ENCODE measurements at regions not wholly inside any gene's neighbourhood (a gene's known extent, or its start where the extent isn't known, plus 50 kb on each side); places are given as distances from the start of the nearest gene placed in this dataset.

GRCh38 chr4:17323554-17324385, 188.1 kb downstream of the QDPR start:
- Histone ChIP-seq H3K27me3 (no peaks in the 10 kb centered on the region), H3K9me3 (replicated peaks in 1 of 3) (no peaks in the 10 kb centered on the region), H3K4me1 (replicated peaks in 1 of 2) (peaks cover 6 to 8% of the 10 kb centered on the region in 2 donors), H3K27ac (no peak overlapping the region), H3K36me3 (replicated peaks in 1 of 2) (no peaks in the 10 kb centered on the region), H3K4me3 (no peak overlapping the region)
- WGBS, 4 donors: 46 to 59% (median 47%) methylated on average over 10 of the region's 10 CpGs
- intact Hi-C loops (cut with DNase I): loop anchor here in 1 of 2 donors (10.0 kb wide), 2 partner anchors 409 to 529 kb away; no protein-coding TSS in a partner anchor
- no peak for TF ChIP-seq POLR2A (IDR thresholded peaks at IDR 0.05)
- no peak for TF ChIP-seq CTCF (IDR thresholded peaks at IDR 0.05)
- DNase-seq: no peak

- Histone ChIP-seq H3K27me3 (no peaks in the 10 kb centered on the region), H3K4me3 (no peak overlapping the region), H3K27ac (no peak overlapping the region), H3K9me3 (replicated peaks in 1 of 3) (no peaks in the 10 kb centered on the region), H3K4me1 (replicated peaks in 1 of 2) (peaks cover 6 to 8% of the 10 kb centered on the region in 2 donors), H3K36me3 (replicated peaks in 1 of 2) (no peaks in the 10 kb centered on the region)
- DNase-seq: no peak
- intact Hi-C loops (cut with DNase I): loop anchor here in 1 of 2 donors (10.0 kb wide), 2 partner anchors 408 to 528 kb away; no protein-coding TSS in a partner anchor
- TF ChIP-seq POLR2A (IDR thresholded peaks at IDR 0.05) (no peak), CTCF (IDR thresholded peaks at IDR 0.05) (no peak)
These were observed 189.4 kb downstream of the QDPR start for GRCh38 chr4:17322514-17322913.

- Histone ChIP-seq H3K4me1 (replicated peaks in 1 of 2) (peaks cover 6 to 8% of the 10 kb centered on the region in 2 donors), H3K4me3 (no peak overlapping the region), H3K36me3 (replicated peaks in 1 of 2) (no peaks in the 10 kb centered on the region), H3K27ac (no peak overlapping the region), H3K27me3 (no peaks in the 10 kb centered on the region), H3K9me3 (replicated peaks in 1 of 3) (no peaks in the 10 kb centered on the region)
- WGBS, 4 donors: 80 to 91% (median 83%) methylated on average over 6 of the region's 6 CpGs
- intact Hi-C loops (cut with DNase I): loop anchor here in 1 of 2 donors (10.0 kb wide), 2 partner anchors 405 to 525 kb away; no protein-coding TSS in a partner anchor
- TF ChIP-seq POLR2A (IDR thresholded peaks at IDR 0.05) (no peak), CTCF (IDR thresholded peaks at IDR 0.05) (no peak)
- no peak for DNase-seq
These were observed 191.8 kb downstream of the QDPR start for GRCh38 chr4:17320046-17320445.

- no peak overlapping the region for H3K4me3 ChIP-seq
- no peaks in the 10 kb centered on the region for H3K9me3 ChIP-seq (replicated peaks in 1 of 3)
- TF ChIP-seq POLR2A (IDR thresholded peaks at IDR 0.05) (no peak), CTCF (IDR thresholded peaks at IDR 0.05) (no peak)
- H3K27me3 ChIP-seq: no peaks in the 10 kb centered on the region
- DNase-seq: no peak
- H3K36me3 ChIP-seq (replicated peaks in 1 of 2): no peaks in the 10 kb centered on the region
- intact Hi-C loops (cut with DNase I): no loop called here
- H3K27ac ChIP-seq: no peak overlapping the region
- H3K4me1 ChIP-seq (replicated peaks in 1 of 2): no peaks in the 10 kb centered on the region
- 61 to 74% (median 69%) methylated on average over 5 of the region's 5 CpGs for whole genome bisulfite sequencing, 4 donors
These were observed 194.4 kb downstream of the QDPR start for GRCh38 chr4:17317526-17317925.
